ENCODE measurements at regions not wholly inside any gene's neighbourhood (a gene's known extent, or its start where the extent isn't known, plus 50 kb on each side); places are given as distances from the start of the nearest gene placed in this dataset.

- DNase-seq (ENCODE audit: low spot score): no peak
Measured at GRCh38 chr5:8473827-8474568, 605.0 kb downstream of the MTRR start.

- no peak for DNase-seq (ENCODE audit: low spot score)
Measured at GRCh38 chr5:8474569-8474930, 605.6 kb downstream of the MTRR start.

GRCh38 chr5:8478326-8478725 lies 609.4 kb downstream of the MTRR start:
- no peak for DNase-seq (ENCODE audit: low spot score)

GRCh38 chr5:8481007-8481406 lies 612.1 kb downstream of the MTRR start:
- no peak for DNase-seq (ENCODE audit: low spot score)

GRCh38 chr5:8491254-8491653 lies 622.3 kb downstream of the MTRR start:
- no peak for DNase-seq (ENCODE audit: low spot score)

GRCh38 chr5:8493176-8493575 lies 624.2 kb downstream of the MTRR start:
- DNase-seq (ENCODE audit: low spot score): no peak

- DNase-seq (ENCODE audit: low spot score): no peak
Measured at GRCh38 chr5:8500426-8500825, 631.5 kb downstream of the MTRR start.

- no peak for DNase-seq (ENCODE audit: low spot score)
Measured at GRCh38 chr5:8505196-8505595, 636.2 kb downstream of the MTRR start.

GRCh38 chr5:8508231-8508630 lies 639.3 kb downstream of the MTRR start:
- DNase-seq (ENCODE audit: low spot score): no peak

- DNase-seq (ENCODE audit: low spot score): no peak
Measured at GRCh38 chr5:8516356-8516755, 647.4 kb downstream of the MTRR start.

GRCh38 chr5:8517456-8517855 lies 648.5 kb downstream of the MTRR start:
- no peak for DNase-seq (ENCODE audit: low spot score)

- no peak for DNase-seq (ENCODE audit: low spot score)
Measured at GRCh38 chr5:8520917-8521316, 652.0 kb downstream of the MTRR start.

GRCh38 chr5:8521991-8522390 lies 653.0 kb downstream of the MTRR start:
- no peak for DNase-seq (ENCODE audit: low spot score)

GRCh38 chr5:8522646-8523045 lies 653.7 kb downstream of the MTRR start:
- no peak for DNase-seq (ENCODE audit: low spot score)

- DNase-seq (ENCODE audit: low spot score): no peak
Measured at GRCh38 chr5:8523501-8523900, 654.6 kb downstream of the MTRR start.

- DNase-seq (ENCODE audit: low spot score): no peak
Measured at GRCh38 chr5:8525819-8526218, 656.9 kb downstream of the MTRR start.

GRCh38 chr5:8528106-8528505 lies 659.2 kb downstream of the MTRR start:
- no peak for DNase-seq (ENCODE audit: low spot score)

- no peak for DNase-seq (ENCODE audit: low spot score)
Measured at GRCh38 chr5:8538821-8539220, 669.9 kb downstream of the MTRR start.

- no peak for DNase-seq (ENCODE audit: low spot score)
Measured at GRCh38 chr5:8540317-8540716, 671.4 kb downstream of the MTRR start.

- DNase-seq (ENCODE audit: low spot score): no peak
Measured at GRCh38 chr5:8550921-8551320, 682.0 kb downstream of the MTRR start.

GRCh38 chr5:8553364-8553763 lies 684.4 kb downstream of the MTRR start:
- no peak for DNase-seq (ENCODE audit: low spot score)

GRCh38 chr5:8557728-8558127 lies 688.8 kb downstream of the MTRR start:
- DNase-seq (ENCODE audit: low spot score): no peak

GRCh38 chr5:8560776-8561175 lies 691.8 kb downstream of the MTRR start:
- no peak for DNase-seq (ENCODE audit: low spot score)

- no peak for DNase-seq (ENCODE audit: low spot score)
Measured at GRCh38 chr5:8561224-8561840, 692.4 kb downstream of the MTRR start.
